ENCODE measurements at regions not wholly inside any gene's neighbourhood (a gene's known extent, or its start where the extent isn't known, plus 50 kb on each side); places are given as distances from the start of the nearest gene placed in this dataset.

DNA sequence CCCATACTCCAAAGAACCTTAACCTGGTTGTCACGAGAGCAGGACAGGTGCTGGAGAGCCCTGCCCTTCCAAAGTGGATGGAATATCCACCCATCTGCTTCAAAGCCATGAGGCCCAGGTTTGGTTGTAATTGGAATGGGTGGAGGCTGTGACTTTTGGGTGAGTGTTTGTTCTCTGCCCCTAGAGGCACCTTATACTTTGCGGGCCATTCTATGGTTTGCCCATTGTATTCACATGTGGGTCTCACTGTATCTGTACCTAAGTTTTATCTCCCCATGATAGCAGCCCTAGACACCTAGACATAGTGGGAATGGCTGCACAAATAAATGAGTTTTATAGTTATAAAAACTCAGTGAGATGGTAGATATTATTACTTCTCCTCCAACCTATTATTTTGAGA, 67.1 kb upstream of the NAA20 start:
- no peak overlapping the region for H3K4me2 ChIP-seq
- no peaks in the 10 kb centered on the region for H3K9me3 ChIP-seq (ENCODE audit: insufficient read depth, low read depth)
- H3K4me3 ChIP-seq = no peak overlapping the region
- no peaks in the 10 kb centered on the region for H4K20me1 ChIP-seq (ENCODE audit: insufficient read depth)
- H3K9me2 ChIP-seq (ENCODE audit: insufficient read depth) = no peaks in the 10 kb centered on the region
- no peaks in the 10 kb centered on the region for H3K36me3 ChIP-seq (ENCODE audit: low read depth)
- CTCF ChIA-PET = no interaction called here
- TF ChIP-seq, protein P1, sequence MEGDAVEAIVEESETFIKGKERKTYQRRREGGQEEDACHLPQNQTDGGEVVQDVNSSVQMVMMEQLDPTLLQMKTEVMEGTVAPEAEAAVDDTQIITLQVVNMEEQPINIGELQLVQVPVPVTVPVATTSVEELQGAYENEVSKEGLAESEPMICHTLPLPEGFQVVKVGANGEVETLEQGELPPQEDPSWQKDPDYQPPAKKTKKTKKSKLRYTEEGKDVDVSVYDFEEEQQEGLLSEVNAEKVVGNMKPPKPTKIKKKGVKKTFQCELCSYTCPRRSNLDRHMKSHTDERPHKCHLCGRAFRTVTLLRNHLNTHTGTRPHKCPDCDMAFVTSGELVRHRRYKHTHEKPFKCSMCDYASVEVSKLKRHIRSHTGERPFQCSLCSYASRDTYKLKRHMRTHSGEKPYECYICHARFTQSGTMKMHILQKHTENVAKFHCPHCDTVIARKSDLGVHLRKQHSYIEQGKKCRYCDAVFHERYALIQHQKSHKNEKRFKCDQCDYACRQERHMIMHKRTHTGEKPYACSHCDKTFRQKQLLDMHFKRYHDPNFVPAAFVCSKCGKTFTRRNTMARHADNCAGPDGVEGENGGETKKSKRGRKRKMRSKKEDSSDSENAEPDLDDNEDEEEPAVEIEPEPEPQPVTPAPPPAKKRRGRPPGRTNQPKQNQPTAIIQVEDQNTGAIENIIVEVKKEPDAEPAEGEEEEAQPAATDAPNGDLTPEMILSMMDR (conservative IDR thresholded peaks at IDR 0.05) = no peak
- TF ChIP-seq EZH2 (IDR thresholded peaks at IDR 0.05; ENCODE audit: low read depth) = no peak
- no peaks in the 10 kb centered on the region for H3F3A ChIP-seq (ENCODE audit: insufficient read depth, low read depth)
- H3K27ac ChIP-seq = no peak overlapping the region
- DNase-seq = no peak
- H3K79me2 ChIP-seq (ENCODE audit: low read depth) = no peaks in the 10 kb centered on the region
- H3K27me3 ChIP-seq (ENCODE audit: insufficient read depth, low read depth) = no peaks in the 10 kb centered on the region
- no TSS peak for BruUV-seq (replicated peaks)
- no peak overlapping the region for H2AFZ ChIP-seq
- intact Hi-C loops (cut with micrococcal nuclease; ENCODE audit: unreplicated experiment) = no loop called here
- POLR2A ChIA-PET (ENCODE audit: unreplicated experiment) = no interaction called here
- H3K4me1 ChIP-seq (replicated peaks; ENCODE audit: insufficient read depth) = peaks cover 9% of the 10 kb centered on the region; the same call in 1 of the 2 replicates

DNA sequence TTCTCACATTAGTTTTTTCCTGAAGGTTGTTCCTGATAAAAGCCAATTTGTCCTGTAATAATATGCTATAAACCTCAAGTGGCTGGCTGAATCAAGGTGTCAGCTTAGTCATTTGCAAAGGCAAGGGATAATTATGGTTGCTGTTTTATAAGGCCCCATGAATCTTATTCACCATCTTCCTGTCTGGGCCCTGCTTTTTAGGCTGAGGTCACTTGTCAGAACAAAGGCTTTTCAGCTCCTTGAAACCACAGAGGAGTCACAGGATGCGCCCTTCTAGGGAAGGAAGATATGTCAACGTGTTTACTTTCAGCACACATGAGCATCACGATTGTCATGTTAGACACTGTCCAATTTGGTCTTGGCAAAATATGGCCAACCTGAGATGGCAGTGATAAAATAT, 64.8 kb upstream of the NAA20 start:
- Histone ChIP-seq H4K20me1 (ENCODE audit: insufficient read depth) (no peaks in the 10 kb centered on the region), H3K4me2 (no peak overlapping the region), H3K27me3 (ENCODE audit: insufficient read depth, low read depth) (no peaks in the 10 kb centered on the region), H3F3A (ENCODE audit: insufficient read depth, low read depth) (no peaks in the 10 kb centered on the region), H2AFZ (no peak overlapping the region), H3K36me3 (ENCODE audit: low read depth) (no peaks in the 10 kb centered on the region), H3K79me2 (ENCODE audit: low read depth) (no peaks in the 10 kb centered on the region), H3K9me2 (ENCODE audit: insufficient read depth) (no peaks in the 10 kb centered on the region), H3K27ac (no peak overlapping the region), H3K4me1 (replicated peaks; ENCODE audit: insufficient read depth) (peaks cover 7% of the 10 kb centered on the region; the same call in 1 of the 2 replicates), H3K4me3 (no peak overlapping the region), H3K9me3 (ENCODE audit: insufficient read depth, low read depth) (no peaks in the 10 kb centered on the region)
- intact Hi-C loops (cut with micrococcal nuclease; ENCODE audit: unreplicated experiment) = no loop called here
- no peak for TF ChIP-seq EZH2 (IDR thresholded peaks at IDR 0.05; ENCODE audit: low read depth)
- TF ChIP-seq, protein P1 (conservative IDR thresholded peaks at IDR 0.05) = no peak
- ChIA-PET CTCF (no interaction called here), POLR2A (ENCODE audit: unreplicated experiment) (no interaction called here)
- BruUV-seq (replicated peaks) = no TSS peak
- DNase-seq = no peak

DNA sequence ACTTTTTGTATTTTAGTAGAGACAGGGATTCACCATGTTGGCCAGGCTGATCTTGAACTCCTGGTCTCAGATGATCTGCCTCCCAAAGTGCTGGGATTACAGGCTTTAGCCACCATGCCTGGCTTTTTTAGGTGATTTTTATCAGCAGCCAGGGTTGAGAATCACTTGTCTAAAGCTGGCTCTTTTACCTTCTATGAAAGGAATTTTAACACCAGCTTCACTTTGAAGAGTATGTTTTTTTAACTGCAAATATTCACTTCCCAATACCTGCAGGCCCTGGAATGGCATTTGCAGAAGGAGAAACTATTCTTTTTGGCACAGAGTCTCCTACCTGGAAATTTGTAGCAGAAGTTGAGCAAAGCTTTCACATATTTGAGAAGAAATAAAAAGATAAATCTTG, 63.6 kb upstream of the NAA20 start:
- Histone ChIP-seq H3K4me3 (no peak overlapping the region), H3K4me1 (replicated peaks; ENCODE audit: insufficient read depth) (no peaks in the 10 kb centered on the region), H3K4me2 (no peak overlapping the region), H4K20me1 (ENCODE audit: insufficient read depth) (no peaks in the 10 kb centered on the region), H3K27me3 (ENCODE audit: insufficient read depth, low read depth) (no peaks in the 10 kb centered on the region), H3K79me2 (ENCODE audit: low read depth) (no peaks in the 10 kb centered on the region), H3K27ac (no peak overlapping the region), H2AFZ (no peak overlapping the region), H3K9me3 (ENCODE audit: insufficient read depth, low read depth) (no peaks in the 10 kb centered on the region), H3F3A (ENCODE audit: insufficient read depth, low read depth) (no peaks in the 10 kb centered on the region), H3K36me3 (ENCODE audit: low read depth) (no peaks in the 10 kb centered on the region), H3K9me2 (ENCODE audit: insufficient read depth) (no peaks in the 10 kb centered on the region)
- DNase-seq = no peak
- ChIA-PET POLR2A (ENCODE audit: unreplicated experiment) (no interaction called here), CTCF (no interaction called here)
- no peak for TF ChIP-seq EZH2 (IDR thresholded peaks at IDR 0.05; ENCODE audit: low read depth)
- TF ChIP-seq, protein P1 (conservative IDR thresholded peaks at IDR 0.05) = no peak
- no TSS peak for BruUV-seq (replicated peaks)
- intact Hi-C loops (cut with micrococcal nuclease; ENCODE audit: unreplicated experiment) = no loop called here
